ENCODE measurements at regions not wholly inside any gene's neighbourhood (a gene's known extent, or its start where the extent isn't known, plus 50 kb on each side); places are given as distances from the start of the nearest gene placed in this dataset.
A peak's percentile ranks its signal among the peaks of the same experiment; 100 is the strongest.
"Not testable (repeated sequence)": the region's sequence is repeated elsewhere in the genome, so short reads cannot be mapped to it uniquely, and the experiment has no call there.

- DNase-seq, result peak; percentile 60
These were observed 192.5 kb upstream of the STK26 start for GRCh38 chrX:131830400-131831184.

- no peak for DNase-seq
These were observed 191.9 kb upstream of the STK26 start for GRCh38 chrX:131831185-131831520.

GRCh38 chrX:131836161-131836560 is 186.9 kb upstream of the STK26 start:
- DNase-seq, result no peak

- peak; percentile 8 for DNase-seq
These were observed 185.8 kb upstream of the STK26 start for GRCh38 chrX:131837325-131837724.

- no peak for DNase-seq
These were observed 182.2 kb upstream of the STK26 start for GRCh38 chrX:131840799-131841495.

GRCh38 chrX:131841496-131842437 is 181.3 kb upstream of the STK26 start:
- DNase-seq, result peak; percentile 38

GRCh38 chrX:131843987-131844386 is 179.1 kb upstream of the STK26 start:
- DNase-seq, result no peak

- no peak for DNase-seq
These were observed 177.9 kb upstream of the STK26 start for GRCh38 chrX:131845201-131845600.

GRCh38 chrX:131845771-131846170 is 177.3 kb upstream of the STK26 start:
- no peak for DNase-seq

- not testable (repeated sequence) for DNase-seq
These were observed 172.1 kb upstream of the STK26 start for GRCh38 chrX:131850964-131851363.

GRCh38 chrX:131853440-131853839 is 169.7 kb upstream of the STK26 start:
- no peak for DNase-seq

GRCh38 chrX:131854581-131854980 is 168.5 kb upstream of the STK26 start:
- peak; percentile 0 for DNase-seq

- no peak for DNase-seq
These were observed 161.9 kb upstream of the STK26 start for GRCh38 chrX:131861088-131861787.

- DNase-seq, result no peak
These were observed 160.8 kb upstream of the STK26 start for GRCh38 chrX:131862321-131862720.

GRCh38 chrX:131869182-131869581 is 153.9 kb upstream of the STK26 start:
- no peak for DNase-seq

GRCh38 chrX:131874300-131874699 is 148.8 kb upstream of the STK26 start:
- no peak for DNase-seq

- not testable (repeated sequence) for DNase-seq
These were observed 147.3 kb upstream of the STK26 start for GRCh38 chrX:131875827-131876226.

GRCh38 chrX:131881194-131881593 is 141.9 kb upstream of the STK26 start:
- no peak for DNase-seq

GRCh38 chrX:131885042-131885441 is 138.1 kb upstream of the STK26 start:
- not testable (repeated sequence) for DNase-seq

GRCh38 chrX:131893857-131894256 is 129.2 kb upstream of the STK26 start:
- not testable (repeated sequence) for DNase-seq

- peak; percentile 54 for DNase-seq
These were observed 128.1 kb upstream of the STK26 start for GRCh38 chrX:131894995-131895394.

- DNase-seq, result no peak
These were observed 127.3 kb upstream of the STK26 start for GRCh38 chrX:131895807-131896206.

- DNase-seq, result no peak
These were observed 121.6 kb upstream of the STK26 start for GRCh38 chrX:131901546-131901945.

Data from fibroblast of skin of right biceps (primary cell).